Stimulated activated CD8-positive, alpha-beta memory T cell treated with anti-CD3 and anti-CD28 coated beads, Interleukin-2, amount 100 ng/mL, for 48 hours (primary cell): ENCODE measurements at regions not wholly inside any gene's neighbourhood (a gene's known extent, or its start where the extent isn't known, plus 50 kb on each side); places are given as distances from the start of the nearest gene placed in this dataset.

Experiments used
- DNase-seq, 2 donors: peaks; one replicate each; pipeline ENCODE4 v3.0.0-alpha.2; 2020; ENCODE audit warnings: low read depth in 2 of 2

DNA sequence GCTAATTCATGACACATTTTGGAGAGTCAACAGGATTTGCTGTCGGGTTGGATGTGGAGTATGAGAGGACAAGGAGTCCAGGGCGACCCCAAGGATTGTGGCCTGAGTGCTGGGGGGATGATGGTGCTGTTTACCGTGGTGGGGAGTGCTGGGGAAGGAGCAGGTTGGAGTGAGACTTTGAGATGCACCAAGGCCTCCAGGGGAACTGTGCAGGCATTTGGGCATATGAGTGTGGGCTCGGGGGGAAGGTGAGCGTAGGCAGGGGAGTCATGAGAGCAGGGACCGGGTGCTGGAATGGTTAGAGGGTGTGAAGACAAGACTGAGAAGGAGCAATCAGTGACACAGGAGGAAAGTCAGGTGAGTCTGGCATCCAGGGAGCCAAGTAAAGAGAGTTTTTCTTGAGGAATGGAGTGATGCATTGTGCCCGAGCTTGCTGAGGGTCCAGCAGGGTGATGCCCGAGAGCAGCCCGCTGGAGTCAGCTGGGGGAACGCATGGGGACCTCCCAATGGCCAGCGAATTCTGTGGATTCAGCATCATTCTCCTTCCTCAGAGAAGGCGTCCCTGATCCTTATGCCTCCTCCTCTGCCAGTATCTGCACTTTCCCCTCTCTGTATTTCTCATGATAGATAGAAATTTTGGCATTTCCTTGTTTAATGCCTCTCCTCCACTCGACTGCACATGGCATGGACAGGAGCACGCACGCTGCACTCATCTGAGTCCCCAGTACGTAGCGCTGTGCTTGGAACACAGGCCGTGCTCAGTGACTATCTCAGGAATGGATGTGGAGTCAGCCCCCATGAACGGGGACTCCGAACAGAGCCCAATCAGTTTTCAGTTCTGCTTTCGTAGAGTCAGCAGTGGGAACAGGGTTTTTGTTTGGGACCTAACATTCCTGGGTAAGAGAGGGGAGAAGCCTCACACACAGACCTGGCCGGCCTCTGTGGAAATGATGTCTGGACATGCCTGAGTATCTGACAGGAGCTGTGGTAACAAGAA is 52.1 kb upstream of the ETV3 start:
- DNase-seq, result no peak

DNA sequence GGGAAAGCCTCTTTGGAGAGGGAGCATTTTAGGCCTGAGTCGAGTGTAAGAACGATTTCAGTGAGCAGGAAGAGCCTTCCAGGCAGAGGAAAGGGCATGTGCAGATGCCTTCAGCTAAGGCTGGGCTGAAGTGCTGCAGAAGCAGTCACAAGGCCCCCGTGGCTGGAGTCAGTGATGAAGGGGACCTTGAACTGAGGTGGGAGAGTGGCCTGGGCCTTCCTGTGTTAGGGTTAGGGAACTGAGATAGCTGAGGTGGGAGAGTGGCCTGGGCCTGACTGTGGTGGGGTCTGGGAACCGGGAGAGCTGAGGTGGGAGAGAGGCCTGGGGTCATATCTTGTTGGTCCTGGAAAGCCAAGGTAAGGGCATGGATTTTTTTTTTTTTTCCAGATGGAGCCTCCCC is 50.9 kb upstream of the ETV3 start:
- no peak for DNase-seq
